ENCODE measurements at regions not wholly inside any gene's neighbourhood (a gene's known extent, or its start where the extent isn't known, plus 50 kb on each side); places are given as distances from the start of the nearest gene placed in this dataset.

DNA sequence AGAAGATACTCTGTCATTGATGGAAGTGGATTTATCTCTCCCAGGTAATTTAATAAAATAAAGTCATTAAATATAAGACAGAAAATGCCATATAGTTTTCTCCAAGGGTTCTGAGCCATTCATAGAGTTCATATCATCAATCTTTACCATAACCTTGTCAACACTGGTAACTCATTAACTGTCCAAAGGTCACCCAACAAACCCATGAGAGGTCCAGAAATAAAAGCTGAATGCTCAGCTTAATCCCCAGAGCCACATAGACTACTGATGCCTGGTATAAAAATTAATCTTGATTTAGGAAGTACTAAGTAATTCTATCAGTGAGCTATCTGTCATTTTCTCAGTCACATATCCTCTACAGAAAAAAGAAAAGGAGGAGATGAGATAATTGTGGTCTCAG lies 903.0 kb upstream of the DDX18 start:
- H3K27me3 ChIP-seq (ENCODE audit: insufficient read depth, low read length) = no peaks in the 10 kb centered on the region
- TF ChIP-seq, protein P1, sequence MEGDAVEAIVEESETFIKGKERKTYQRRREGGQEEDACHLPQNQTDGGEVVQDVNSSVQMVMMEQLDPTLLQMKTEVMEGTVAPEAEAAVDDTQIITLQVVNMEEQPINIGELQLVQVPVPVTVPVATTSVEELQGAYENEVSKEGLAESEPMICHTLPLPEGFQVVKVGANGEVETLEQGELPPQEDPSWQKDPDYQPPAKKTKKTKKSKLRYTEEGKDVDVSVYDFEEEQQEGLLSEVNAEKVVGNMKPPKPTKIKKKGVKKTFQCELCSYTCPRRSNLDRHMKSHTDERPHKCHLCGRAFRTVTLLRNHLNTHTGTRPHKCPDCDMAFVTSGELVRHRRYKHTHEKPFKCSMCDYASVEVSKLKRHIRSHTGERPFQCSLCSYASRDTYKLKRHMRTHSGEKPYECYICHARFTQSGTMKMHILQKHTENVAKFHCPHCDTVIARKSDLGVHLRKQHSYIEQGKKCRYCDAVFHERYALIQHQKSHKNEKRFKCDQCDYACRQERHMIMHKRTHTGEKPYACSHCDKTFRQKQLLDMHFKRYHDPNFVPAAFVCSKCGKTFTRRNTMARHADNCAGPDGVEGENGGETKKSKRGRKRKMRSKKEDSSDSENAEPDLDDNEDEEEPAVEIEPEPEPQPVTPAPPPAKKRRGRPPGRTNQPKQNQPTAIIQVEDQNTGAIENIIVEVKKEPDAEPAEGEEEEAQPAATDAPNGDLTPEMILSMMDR (IDR thresholded peaks at IDR 0.05; ENCODE audit: extremely low read depth, low read depth, low read length) = no peak

DNA sequence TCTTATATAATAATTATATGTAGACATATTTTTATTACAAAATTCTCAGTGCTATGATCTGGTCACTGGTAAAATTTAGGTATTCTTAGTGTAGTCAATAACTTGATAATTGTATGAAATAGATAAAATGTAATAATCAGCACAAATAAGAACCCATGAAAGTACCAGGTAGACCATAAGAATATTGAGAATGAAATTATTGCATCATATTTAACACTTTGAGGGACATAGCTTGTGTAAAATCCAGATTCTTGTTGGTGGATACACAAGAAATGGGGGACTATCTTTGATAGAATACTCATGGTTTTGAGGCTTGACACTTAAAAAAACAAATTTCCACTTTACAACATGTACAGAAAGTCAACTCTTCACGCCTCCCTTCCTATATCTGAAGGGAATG lies 898.8 kb upstream of the DDX18 start:
- no peak for DNase-seq (ENCODE audit: insufficient read length, low spot score, missing footprints)
- Histone ChIP-seq H3K9me3 (ENCODE audit: low read depth, low read length) (no peaks in the 10 kb centered on the region), H3K79me2 (ENCODE audit: insufficient read depth, low read length) (no peaks in the 10 kb centered on the region), H3K4me3 (ENCODE audit: insufficient read depth, low read length) (no peak overlapping the region), H3K4me2 (ENCODE audit: insufficient read depth, low read length) (no peak overlapping the region), H3K36me3 (ENCODE audit: insufficient read depth, low read length) (no peaks in the 10 kb centered on the region), H3K27ac (ENCODE audit: low read depth, low read length) (no peak overlapping the region), H3K4me1 (ENCODE audit: insufficient read depth, low read length) (no peaks in the 10 kb centered on the region), H2AFZ (ENCODE audit: low read length) (no peak overlapping the region), H4K20me1 (ENCODE audit: insufficient read depth, low read length) (no peaks in the 10 kb centered on the region), H3K27me3 (ENCODE audit: insufficient read depth, low read length) (no peaks in the 10 kb centered on the region)
- TF ChIP-seq, protein P1 (IDR thresholded peaks at IDR 0.05; ENCODE audit: extremely low read depth, low read depth, low read length) = no peak

More for the DNA sequence above, 903.0 kb upstream of the DDX18 start:
- Histone ChIP-seq H3K4me3 (ENCODE audit: insufficient read depth, low read length) (no peak overlapping the region), H3K4me1 (ENCODE audit: insufficient read depth, low read length) (no peaks in the 10 kb centered on the region), H3K9me3 (ENCODE audit: low read depth, low read length) (no peaks in the 10 kb centered on the region), H4K20me1 (ENCODE audit: insufficient read depth, low read length) (no peaks in the 10 kb centered on the region), H3K36me3 (ENCODE audit: insufficient read depth, low read length) (no peaks in the 10 kb centered on the region), H3K79me2 (ENCODE audit: insufficient read depth, low read length) (no peaks in the 10 kb centered on the region), H2AFZ (ENCODE audit: low read length) (no peak overlapping the region), H3K4me2 (ENCODE audit: insufficient read depth, low read length) (no peak overlapping the region), H3K27ac (ENCODE audit: low read depth, low read length) (no peak overlapping the region)
- no peak for DNase-seq (ENCODE audit: insufficient read length, low spot score, missing footprints)

DNA sequence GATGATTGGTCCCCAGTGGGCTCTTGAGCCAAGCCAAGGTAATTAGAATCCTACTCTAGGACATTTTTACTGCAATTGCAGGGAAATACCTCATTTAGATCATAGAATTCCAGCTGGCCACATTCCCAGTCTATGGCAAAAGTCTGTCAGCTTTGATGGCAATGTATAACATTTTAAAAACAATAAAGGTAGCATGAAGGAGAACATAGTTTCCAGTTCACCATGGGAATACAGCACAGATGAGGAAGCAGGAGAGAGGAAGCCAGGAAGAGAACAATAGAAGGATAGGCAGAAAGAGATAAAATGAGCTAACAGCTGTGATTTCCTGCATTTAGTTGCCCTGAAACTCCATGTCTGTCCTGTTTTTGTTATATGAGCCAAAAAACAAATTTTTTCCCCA lies 897.3 kb upstream of the DDX18 start:
- Histone ChIP-seq H3K4me1 (ENCODE audit: insufficient read depth, low read length) (no peaks in the 10 kb centered on the region), H2AFZ (ENCODE audit: low read length) (no peak overlapping the region), H3K79me2 (ENCODE audit: insufficient read depth, low read length) (no peaks in the 10 kb centered on the region), H3K27ac (ENCODE audit: low read depth, low read length) (no peak overlapping the region), H3K9me3 (ENCODE audit: low read depth, low read length) (no peaks in the 10 kb centered on the region), H3K27me3 (ENCODE audit: insufficient read depth, low read length) (no peaks in the 10 kb centered on the region), H3K36me3 (ENCODE audit: insufficient read depth, low read length) (no peaks in the 10 kb centered on the region), H3K4me2 (ENCODE audit: insufficient read depth, low read length) (no peak overlapping the region), H4K20me1 (ENCODE audit: insufficient read depth, low read length) (no peaks in the 10 kb centered on the region), H3K4me3 (ENCODE audit: insufficient read depth, low read length) (no peak overlapping the region)
- TF ChIP-seq, protein P1 (IDR thresholded peaks at IDR 0.05; ENCODE audit: extremely low read depth, low read depth, low read length) = no peak
- DNase-seq (ENCODE audit: insufficient read length, low spot score, missing footprints) = no peak

DNA sequence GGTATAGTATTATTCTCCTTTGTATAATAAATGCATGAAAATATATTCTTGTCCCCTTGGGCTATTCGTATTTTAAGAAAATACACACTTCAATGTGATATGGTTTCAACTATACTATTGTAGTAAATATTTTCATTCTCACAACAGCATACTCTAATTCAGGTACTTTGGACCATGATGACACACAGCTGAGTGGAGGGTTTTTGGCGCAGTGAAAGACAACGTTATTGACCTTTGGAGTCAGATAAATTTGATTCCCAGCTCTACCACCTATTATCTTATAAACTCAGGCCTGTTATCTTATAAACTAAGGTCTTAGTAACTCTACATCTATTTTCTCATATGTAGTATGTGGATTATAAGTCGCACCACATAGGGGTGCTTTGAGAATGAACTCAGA lies 895.9 kb upstream of the DDX18 start:
- DNase-seq (ENCODE audit: insufficient read length, low spot score, missing footprints) = no peak
- Histone ChIP-seq H3K4me3 (ENCODE audit: insufficient read depth, low read length) (no peak overlapping the region), H3K36me3 (ENCODE audit: insufficient read depth, low read length) (no peaks in the 10 kb centered on the region), H3K9me3 (ENCODE audit: low read depth, low read length) (no peaks in the 10 kb centered on the region), H3K4me1 (ENCODE audit: insufficient read depth, low read length) (no peaks in the 10 kb centered on the region), H4K20me1 (ENCODE audit: insufficient read depth, low read length) (no peaks in the 10 kb centered on the region), H2AFZ (ENCODE audit: low read length) (no peak overlapping the region), H3K27me3 (ENCODE audit: insufficient read depth, low read length) (no peaks in the 10 kb centered on the region), H3K4me2 (ENCODE audit: insufficient read depth, low read length) (no peak overlapping the region), H3K79me2 (ENCODE audit: insufficient read depth, low read length) (no peaks in the 10 kb centered on the region), H3K27ac (ENCODE audit: low read depth, low read length) (no peak overlapping the region)
- TF ChIP-seq, protein P1 (IDR thresholded peaks at IDR 0.05; ENCODE audit: extremely low read depth, low read depth, low read length) = no peak

Data from osteoblast (primary cell).